OCI-M2 (cell line): ENCODE measurements at regions not wholly inside any gene's neighbourhood (a gene's known extent, or its start where the extent isn't known, plus 50 kb on each side); places are given as distances from the start of the nearest gene placed in this dataset.
"Not testable (repeated sequence)": the region's sequence is repeated elsewhere in the genome, so short reads cannot be mapped to it uniquely, and the experiment has no call there.

Experiments used
- DNase-seq: peaks from one replicate; lab custom pipeline; 2025; ENCODE audit not compliant: unreplicated experiment; lab: John Stamatoyannopoulos, UW

DNA sequence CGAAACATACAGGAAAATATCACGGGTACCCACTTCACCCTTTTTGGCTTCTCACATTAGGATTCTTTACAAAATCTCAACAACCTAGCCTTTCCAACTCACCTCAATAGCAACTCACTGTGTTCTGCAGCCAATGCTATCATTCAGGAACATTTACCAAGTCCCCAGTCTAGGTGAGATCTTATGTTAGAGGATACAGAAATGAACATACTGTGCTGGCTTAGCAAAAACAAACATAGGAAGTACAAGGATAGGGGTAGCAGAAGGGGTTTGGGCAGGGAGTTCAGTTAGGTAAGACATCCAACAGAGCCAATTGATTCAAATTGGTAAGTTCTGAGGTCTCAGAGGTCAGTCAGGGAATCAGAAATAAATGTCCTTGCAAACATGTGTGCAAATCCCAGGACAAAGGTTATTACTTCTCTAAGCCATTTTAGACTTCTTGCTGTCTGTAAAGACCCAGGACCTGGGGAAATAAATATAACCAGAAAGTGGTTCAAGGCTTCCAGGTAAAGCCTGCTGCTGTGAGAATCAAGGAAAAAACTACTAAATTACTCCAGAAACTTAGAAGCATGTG is 556.3 kb upstream of the CHAC2 start:
- no peak for DNase-seq

DNA sequence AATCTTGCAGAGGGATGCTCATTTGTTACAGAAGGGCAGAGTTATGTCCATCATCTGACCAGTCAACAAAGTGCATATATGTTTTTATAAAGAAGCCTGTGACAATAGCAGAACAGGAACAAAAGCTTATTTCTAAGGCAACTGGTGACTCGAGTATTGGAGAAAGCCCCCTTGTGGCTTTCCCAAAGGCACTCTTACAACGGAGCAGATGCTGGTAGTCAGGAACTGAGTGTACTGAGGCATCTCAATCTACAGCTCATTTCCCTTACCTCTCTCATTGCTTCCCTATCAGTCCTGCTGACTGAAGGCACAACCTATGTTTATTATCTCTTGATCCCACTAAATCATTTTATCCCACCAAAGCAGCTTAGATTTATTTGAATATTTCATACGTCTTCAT is 557.1 kb upstream of the CHAC2 start:
- no peak for DNase-seq

DNA sequence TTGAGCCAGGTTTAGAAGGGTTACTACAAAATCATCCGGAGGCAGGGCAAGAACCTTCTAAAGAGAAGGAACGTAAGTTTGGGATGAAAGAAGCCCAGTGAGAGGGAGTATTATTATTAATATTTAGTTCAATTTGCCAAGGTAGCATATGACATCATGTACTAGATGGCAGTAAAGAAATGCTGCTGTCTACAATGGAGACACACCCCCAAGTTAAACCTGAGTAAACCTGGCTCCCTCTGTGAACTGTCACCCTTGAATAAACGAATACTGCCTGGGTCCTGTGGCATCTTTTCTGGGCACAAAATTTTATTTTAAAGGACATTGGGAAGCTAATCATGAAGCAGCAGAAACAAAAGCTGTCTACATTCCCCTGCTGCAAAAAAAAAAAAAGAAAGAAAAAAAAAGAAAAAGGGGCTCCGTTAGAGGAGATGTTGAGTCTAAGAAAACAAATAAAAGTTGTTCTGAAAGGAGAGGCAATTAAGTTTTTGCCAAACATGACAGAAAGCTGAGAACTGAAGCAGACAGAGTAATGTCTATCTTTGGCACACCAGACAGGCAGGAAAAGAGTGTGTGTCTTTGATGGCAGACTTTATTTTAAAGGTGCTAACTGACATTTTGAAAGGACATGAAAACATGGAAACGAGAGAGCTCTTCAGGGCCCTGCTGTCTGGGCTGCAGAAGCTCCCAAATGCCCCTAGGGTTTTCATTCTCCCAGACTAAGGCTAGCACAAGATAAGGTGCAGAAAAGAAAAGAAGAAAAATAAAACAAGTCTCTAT is 557.7 kb upstream of the CHAC2 start:
- no peak for DNase-seq

DNA sequence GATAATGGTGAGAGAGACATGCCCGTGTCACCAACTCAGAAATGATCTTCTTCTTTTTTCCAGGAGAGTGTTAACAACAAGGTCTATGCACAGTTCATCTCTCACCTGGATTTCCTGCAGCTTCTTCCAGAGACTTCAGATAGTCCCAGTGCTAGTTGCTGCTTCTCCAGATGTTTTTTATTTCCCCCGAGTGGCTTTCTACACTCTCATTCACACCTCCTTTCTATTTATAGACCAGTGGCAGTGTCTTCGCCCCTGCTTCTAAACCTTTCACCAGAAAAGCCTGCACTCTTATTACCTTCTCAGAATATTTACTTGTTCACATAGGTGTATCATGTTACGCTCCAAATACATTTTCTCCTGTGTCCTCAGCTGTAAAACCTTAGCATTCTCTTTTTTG is 558.8 kb upstream of the CHAC2 start:
- no peak for DNase-seq

DNA sequence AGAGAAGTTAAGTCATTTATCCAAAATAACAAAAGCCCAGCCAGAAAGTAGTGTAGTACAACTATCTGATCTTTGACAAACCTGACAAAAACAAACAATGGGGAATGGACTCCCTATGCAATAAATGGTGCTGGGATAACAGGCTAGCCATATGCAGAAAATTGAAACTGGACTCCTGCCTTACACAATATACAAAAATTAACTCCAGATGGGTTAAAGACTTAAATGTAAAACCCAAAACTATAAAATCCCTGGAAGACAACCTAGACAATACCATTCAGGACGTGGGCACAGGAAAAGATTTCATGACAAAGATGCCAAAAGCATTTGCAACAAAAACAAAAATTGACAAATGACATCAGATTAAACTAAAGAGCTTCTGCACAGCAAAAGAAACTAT is 561.4 kb upstream of the CHAC2 start:
- not testable (repeated sequence) for DNase-seq

DNA sequence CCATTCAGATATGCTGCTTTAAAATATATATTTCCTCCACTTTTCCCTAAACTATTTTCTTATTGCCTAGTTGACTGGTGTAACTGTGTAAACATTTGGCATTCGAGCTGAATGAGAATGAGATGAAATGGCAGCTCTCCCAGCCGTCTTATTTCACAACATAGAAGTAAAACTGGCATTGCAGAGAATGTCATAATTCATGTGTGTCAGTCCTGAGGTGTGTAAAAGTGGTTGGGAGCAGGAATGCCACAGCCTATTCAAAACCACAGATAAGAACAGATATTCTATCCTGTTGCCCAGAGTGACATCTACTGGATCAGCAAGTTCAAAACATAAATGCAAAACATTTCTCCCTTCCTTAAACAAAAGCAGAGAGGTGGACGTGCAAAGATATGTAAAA is 565.5 kb upstream of the CHAC2 start:
- DNase-seq, result no peak

DNA sequence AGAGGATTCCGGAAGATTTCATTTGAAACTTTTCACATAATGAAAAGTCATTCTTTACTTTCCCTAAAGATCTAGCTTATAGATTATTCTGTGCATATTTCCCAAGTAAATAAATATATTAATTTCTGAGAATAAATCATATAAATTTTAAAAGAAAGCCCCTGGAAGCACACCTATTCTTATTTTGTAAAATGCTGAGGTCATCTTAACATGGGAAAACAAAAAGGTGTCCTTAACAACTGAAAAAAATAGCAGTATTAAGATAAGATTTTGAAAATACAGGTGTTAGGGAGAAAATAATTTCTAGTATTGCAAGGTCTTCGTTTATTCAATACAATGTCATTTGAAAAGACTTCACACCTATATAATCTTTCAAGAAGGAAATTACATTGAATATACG is 567.5 kb upstream of the CHAC2 start:
- DNase-seq, result no peak

DNA sequence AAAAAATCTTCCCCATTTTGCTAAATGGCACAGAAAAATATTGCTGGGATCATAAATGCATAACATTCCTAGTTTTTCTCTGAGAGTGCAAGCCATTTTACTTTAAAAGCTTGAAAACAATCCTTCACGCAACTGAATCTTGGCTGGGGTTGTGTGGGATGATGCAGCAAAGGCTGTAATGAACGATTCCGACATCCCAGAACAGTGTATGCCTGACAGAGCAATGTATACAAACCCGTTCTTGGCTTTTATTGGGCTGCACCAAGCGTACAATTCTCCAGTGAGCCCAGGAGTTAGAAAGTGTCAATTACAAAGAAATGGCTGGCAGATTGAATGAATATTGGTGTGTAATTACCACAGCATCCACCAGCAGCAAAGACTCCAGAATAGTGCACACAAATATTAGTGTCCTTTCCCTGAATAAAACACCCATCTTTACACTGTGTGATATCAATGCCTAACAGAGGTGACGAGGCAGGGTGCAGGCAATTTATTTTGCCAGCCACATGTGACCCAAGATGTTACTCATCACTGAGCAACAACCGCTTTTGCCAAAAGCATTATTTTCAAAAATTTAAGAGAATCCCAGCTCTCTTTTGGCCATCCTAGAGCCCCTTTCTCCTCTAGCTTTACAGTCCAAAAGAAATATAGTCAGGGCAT is 578.6 kb upstream of the CHAC2 start:
- no peak for DNase-seq

DNA sequence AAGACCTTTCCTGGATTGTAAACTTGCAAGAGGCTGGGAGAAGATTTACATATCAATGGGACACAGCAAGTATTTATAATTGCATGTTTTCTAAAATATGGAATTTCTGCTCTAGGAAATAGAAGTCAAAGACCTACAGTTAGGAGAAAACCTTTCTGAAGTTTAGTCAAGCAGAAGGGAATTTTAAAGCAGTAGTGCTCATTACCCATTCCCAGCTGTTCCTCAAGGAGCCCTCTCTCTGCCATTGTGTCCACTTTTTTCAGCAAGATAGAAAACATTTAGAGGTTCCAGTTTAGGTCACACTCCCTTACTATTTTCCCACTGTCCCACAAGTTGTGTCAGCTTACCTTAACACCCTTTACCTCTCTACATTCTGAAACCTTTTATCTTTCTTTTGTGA is 584.0 kb upstream of the CHAC2 start:
- no peak for DNase-seq

DNA sequence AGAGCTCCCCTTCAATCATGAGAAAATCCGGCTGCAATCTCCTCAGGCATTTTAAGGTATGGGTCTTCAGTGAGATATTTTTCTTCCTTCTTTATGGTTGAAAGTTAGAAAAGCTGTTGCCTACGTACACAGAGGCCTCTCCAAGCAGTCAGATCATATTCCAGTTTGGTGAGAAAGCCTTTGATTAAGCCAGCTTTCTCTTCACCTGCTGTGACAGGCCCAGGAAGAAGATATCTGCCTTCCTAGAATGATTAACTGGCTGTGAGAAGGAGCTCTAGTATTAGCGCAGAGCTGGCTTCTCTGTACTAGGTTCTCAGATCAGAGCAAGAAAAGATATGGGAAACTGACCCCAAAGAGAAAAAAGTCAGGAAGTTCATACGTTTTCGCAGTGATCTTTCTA is 585.0 kb upstream of the CHAC2 start:
- no peak for DNase-seq

DNA sequence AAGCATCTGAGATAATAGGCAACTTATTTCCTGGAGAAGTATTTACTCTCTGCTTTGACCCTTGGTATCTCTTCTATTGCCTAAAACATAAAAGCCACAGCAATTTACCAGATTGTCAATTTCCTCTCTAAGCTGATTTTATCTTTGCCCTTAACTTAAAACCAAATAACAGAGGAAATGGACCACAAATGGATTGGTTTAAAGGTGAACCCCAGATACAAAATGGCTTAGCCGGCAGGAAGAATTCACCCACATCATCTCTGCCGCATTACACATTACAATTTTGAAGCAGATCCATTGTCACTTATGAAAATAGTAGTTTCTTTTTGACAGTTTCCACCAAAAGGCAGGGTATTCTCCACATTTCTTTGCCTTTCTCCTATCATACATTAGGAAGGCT is 585.8 kb upstream of the CHAC2 start:
- DNase-seq, result no peak

DNA sequence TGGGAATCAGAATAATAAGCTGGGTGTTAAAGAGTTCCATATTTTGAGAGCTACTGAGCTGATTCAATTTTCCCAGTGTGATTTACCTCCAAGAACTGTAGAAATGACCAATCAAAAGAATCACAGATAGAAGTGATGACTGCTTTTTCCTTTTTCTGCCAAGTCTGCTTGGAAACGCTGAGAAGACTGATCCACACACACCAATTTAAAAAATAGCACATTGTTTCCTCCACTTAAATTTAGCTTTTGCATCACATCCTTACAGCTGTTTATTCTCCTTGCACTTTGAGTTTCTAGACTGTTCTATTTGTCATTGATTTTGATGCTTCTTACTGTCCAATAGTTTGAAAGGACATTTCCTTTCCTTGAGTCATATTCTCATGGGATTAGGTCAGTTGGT is 590.3 kb upstream of the CHAC2 start:
- no peak for DNase-seq

DNA sequence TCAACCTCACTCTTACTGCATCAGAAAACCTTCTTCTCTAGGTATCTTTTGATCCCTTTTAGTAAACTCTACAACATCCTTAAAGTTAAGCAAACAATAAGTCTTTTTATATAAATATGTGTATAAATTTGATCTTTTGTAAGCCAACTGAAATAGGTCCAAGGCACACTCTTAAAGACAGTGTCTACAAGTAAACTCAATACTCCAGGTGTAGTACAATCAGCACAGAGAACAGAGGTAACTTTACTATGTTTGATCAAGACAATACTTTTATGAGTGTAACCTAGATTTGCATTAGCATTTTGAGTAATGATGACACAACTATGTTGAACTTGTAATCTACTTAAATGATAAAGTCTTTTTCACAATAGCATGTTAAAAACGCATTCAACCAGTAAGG is 593.1 kb upstream of the CHAC2 start:
- DNase-seq, result no peak

DNA sequence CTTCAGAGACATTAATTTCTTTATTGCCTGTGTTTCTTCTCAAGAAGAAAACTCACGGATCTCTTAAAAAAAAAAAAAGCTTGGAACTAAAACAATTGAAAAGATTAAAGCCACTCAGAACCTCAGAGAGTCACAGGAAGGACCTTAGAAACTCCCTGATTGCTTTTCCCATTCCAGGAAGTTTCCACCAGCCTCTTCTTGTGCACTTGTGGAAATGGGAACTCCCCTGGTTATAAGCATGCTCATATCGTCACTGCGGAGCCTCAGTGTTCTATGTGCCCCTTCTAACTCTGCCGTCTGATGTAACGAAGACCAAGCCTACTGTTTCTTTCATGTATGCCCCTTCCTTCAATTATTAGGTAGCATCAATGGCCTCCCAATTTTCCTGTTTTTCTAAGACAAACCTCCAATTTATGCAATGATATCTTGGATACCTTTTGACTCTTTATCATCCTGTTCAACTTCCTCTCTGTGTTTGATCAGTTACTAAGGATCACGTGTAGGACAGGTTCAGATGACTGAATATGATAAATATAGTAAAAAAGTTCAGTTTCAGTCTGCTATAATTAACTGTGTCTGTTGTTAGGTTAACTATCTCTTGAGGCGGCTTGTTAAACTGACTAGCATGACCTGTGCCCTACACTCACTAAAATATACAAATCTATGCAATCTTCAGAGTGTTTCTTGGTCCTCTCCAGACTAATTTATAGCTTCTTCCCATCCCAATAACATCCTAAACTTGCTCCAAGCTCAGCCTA is 593.7 kb upstream of the CHAC2 start:
- DNase-seq, result no peak

DNA sequence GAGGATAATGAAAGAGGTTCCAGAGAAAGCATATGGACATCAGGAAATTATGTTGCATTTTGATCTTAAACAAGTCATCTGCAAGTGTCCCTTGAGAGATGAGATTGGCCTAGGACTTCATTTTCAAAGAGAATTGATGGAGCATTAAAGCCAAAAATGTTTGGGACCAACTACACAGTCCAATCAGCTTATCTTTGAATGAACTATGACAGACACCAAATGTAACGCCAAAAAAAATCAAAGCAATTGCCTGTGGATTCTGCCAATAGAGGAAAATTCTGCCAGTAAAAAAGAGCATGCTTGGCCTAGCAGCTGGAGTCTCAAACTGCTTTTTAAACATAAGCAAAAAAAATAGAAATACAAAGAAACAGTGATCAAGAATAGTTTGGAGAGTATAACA is 594.5 kb upstream of the CHAC2 start:
- no peak for DNase-seq

DNA sequence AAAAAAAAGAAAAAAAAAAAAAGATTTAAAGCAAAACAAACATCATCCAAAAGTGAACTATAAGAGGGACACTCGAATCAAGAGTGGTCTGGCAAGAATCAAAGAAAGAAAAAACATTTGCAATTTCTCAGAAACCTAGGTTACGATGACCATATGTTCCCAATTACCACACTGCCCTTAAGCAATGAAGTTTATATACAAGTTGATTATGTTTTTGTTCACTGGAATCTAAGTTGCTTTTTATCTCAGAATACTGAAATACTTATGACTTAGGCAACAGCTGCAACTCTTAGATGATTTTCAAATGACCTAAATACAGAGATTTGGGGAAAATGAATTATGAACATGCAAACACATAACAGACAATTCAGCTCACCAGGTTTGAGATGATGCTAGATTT is 597.1 kb upstream of the CHAC2 start:
- no peak for DNase-seq

DNA sequence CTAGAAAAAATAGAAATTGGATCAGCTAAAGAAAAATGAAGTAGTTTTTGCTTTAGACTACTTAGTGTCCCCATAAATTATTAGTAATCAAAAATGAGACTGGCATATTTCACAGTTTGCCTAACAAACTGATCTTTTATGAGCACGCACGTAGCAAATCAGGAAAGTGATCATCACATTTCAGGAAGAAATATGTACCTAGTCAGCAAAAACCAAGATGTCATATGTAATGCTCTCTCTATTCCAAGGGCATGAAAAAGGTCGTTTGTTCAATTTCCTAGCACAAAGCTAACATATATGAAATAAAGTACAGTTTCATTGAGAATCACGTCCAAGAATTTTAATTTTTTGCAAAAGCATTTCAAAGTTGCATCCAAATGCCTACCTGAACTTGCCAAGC is 600.4 kb upstream of the CHAC2 start:
- no peak for DNase-seq

DNA sequence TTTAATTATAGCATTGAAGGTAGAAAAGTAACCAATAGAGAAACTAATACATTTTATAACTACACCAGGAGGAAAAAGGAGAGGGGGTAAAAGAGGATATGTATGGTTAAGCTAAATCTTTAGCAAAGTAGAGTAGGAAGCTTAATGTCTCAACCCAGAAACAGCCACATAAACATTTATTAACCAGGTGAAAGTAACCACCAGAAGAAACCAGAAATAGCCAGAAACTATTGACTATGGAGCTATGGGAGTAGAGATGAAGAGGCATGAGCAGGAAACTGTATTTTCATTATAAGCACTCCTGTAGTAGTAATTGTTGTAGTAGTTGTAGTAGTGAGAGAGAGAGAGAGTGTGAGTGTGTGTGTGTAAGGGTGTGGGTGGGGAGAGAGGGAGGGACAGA is 617.5 kb upstream of the CHAC2 start:
- DNase-seq, result no peak

DNA sequence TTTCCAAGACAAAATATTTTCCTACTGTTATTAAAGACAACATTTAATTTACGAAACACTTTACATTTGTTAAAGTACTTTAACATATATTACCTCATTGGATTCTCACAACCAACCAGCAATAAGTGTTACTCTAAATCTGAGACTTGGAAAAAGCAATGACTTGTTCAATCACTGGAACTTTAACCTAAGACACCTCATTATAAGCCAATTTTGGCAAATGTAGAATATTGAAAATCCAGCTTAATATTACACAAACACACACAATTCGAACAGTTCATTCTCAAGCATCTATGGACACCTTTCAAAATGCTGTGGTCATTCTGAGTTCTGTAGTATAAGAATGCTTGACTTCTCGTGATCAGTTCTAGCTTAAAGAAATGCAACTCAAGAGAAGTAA is 619.4 kb upstream of the CHAC2 start:
- DNase-seq, result no peak

DNA sequence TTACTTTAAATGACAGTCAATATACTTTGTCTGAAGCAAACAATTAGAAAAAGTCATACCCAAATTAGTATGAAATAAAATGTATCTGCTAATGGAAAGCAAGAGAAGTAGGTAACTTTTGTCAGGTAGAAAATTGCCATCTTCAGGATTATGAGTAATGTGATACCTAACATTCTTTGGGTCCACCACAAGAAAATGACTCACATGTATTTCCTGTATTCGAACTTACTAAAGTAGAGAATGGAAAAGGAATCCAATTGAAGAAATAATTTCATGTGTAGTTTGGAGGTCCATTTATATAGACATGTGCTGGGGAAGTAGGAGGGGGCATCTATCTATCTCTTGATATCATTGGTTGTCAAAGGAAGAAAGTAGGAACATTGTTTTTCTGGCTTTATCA is 636.2 kb upstream of the CHAC2 start:
- DNase-seq, result no peak

DNA sequence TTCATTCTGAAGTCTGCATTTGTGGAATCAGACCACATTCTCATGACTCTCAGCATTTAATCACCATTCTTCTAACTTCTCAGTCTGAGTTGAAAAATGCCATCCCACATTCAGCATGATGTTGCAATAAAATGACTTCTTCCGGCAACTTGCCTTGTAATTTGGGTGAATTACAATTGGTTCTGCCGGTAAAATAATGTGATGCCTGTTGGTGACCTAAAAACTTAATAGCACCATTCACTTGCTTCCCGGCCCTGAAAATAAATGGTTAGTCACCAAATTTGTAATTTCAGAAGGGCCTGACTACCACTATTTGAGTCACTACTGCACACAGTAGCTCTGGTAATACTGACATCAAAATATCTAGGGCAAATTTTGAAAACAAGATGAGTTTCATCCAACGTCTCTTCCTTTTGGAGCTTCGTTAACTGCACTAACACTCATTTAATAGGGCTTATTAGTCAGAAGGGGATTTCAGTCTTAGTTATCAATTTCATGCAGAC is 637.1 kb upstream of the CHAC2 start:
- DNase-seq, result no peak

DNA sequence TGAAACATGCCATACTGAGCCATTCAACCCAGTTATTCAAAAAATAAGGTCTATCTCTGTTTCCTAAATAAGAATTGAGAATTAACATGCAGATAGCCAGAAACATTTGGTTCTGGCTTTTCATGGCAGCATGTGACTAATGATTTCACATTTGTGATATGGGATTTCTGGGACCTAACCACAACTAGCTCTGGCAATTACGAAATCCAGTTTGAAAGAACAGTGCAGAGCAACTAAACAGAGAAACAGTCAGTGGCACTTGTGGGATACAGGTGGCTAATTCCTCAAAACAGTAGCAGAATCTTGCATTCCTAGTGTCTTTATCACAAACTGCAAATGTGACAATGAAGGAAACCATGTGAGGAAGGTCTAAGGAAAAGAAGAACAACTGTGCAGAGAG is 637.8 kb upstream of the CHAC2 start:
- no peak for DNase-seq
